ENCODE measurements at regions not wholly inside any gene's neighbourhood (a gene's known extent, or its start where the extent isn't known, plus 50 kb on each side); places are given as distances from the start of the nearest gene placed in this dataset.
A peak's percentile ranks its signal among the peaks of the same experiment; 100 is the strongest.
"Not testable (repeated sequence)": the region's sequence is repeated elsewhere in the genome, so short reads cannot be mapped to it uniquely, and the experiment has no call there.

DNA sequence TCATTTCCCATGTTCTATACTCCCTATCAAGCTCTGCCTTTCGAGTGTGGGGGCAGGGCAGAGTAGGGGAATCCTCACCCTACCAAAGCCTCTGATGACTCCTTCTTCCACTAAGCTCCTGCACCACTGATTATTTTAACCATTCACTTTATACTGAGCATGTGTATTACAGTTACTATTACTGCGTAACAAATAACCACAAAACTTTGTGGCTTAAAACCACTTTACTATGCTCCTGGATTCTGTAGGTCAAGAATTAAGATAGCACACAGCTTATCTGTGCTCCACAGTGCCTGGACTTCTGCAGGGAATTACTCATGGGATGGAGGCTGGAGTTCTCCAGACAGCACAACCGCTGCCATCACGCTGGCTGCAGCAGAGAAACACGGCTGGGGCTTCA, 117.4 kb upstream of the DNAJC10 start:
- DNase-seq, result no peak

DNA sequence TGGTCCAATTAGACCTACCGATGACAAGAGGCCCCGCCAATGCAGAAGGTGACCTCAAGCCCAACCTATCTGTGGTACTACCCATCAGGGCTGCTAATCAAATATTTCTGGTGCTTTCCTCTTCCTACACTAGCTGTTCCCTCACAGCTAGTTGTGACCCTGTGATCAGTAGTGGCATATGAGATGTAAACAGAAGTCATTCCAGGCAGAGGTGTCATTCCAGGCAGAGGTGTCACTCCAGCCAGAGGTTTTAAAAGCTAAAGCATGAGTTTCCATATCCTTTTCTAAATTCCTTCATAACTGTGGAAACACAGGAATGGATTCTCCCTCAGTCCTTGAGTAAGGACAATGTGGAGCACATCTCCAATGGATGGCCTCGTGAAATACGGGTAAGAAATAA, 110.9 kb upstream of the DNAJC10 start:
- no peak for DNase-seq

DNA sequence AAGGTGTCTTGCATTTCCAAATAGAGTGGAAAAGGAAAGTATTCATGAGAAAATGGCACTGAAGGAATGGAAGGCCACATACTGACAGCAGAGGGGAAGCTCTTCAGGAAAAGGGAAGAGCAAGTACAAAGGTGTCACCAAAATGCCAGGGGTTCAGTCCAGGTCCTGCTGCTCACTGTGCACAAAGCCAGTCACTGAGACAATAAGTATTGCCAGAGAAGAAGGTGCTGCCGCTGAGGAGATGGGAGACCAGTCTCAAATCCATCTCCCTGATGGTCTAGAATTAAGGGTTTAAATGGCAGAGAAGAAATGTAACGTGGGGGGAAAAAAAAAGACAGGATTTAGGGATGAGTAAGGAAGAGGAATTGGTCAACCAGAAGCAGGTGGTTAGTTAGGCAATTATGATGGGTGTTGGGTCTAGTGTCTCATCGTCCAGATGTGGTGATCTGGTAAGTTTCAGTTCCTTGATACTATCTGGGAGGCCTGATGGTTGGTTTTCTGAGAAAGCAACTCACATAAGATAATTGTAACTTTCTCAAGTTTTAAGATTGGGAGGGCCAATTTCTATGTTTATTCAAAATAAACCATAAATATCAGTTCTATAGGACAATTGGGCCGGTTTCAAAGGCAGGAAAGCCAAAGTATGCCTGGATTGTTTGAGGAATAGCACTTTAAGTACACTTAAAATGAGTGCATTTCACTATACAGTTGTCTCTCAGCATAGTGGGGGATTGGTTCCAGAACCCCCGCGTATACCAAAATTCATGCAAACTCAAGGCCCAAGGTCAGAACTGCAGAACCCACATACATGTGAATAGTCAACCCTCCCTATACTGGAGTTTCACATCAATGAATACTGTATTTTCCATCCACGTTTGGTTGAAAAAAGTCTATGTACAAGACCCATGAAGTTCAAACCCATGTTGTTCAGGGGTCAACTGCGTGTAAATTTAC, 109.1 kb upstream of the DNAJC10 start:
- no peak for DNase-seq

DNA sequence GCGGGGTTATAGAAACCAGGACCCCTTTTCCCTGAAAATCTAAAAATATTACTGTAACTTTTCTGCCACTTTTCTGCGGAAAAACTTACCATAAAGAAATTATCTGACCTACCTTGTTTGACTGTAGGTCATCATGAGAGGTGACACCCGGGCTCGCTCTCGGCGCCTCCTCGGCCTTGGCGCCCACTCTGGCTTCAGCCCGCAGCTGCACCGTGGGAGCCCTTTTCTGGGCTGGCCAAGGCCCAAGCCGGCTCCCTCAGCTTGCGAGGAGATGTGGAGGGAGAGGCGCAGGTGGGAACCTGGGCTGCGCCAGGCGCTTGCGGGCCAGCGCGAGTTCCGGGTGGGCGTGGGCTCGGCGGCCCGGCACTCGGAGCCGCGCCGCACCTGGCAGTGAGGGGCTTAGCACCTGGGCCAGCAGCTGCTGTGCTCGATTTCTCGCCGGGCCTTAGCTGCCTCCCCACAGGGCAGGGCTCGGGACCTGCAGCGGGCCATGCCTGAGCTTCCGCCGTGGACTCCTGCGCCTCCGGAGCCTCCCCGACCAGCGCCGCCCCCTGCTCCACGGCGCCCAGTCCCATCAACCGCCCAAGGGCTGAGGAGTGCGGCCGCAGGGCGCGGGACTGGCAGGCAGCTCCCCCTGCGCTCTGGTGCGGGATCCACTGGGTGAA, 107.7 kb upstream of the DNAJC10 start:
- no peak for DNase-seq

DNA sequence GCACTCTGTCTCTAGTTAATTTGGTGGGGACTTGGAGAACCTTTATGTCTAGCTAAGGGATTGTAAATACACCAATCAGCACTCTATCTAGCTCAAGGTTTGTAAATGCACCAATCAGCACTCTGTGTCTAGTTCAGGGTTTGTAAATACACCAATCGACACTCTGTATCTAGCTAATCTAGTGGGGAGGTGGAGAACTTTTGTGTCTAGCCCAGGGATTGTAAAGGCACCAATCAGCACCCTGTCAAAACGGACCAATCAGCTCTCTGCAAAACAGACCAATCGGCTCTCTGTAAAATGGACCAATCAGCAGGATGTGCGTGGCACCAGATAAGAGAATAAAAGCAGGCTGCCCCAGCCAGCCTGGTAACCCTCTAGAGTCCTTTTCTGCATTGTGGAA, 107.1 kb upstream of the DNAJC10 start:
- not testable (repeated sequence) for DNase-seq

DNA sequence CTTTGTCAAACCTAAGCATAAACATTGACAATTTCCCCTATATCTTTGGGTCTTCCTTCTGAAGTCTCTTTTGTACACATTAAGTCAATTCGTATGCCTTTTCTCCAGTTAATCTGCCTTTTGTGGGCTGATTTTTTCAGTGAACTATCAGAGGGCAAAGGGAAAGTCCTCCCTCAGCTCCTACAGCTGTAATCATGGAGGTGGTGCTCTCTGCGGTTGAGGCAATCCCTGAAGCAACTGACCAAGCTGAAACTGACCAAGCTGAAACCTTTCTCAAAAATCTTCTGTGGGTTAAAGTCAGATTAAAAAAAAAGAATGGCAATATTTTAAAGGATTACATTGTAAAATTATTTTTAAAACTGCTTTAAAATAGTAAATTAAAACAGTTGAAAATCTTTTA, 105.8 kb upstream of the DNAJC10 start:
- no peak for DNase-seq

DNA sequence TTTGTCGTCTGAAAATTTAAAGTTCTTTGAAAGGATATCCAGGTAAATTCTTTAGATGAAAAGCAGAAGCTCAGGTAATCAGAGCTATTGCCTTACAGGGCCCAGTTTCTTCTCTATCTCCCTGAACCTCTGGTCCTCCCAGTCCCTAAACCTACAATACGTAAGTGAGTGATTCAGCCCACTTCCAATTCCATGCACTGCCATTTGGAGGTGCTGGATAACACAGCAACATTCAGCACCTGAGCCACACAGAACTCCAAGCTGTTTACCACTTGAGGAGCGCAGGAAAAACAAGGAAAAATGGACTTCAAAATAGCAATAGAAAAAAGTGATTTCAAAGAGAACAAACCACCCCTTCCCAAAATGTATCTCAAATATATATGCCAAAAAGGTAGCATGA, 105.0 kb upstream of the DNAJC10 start:
- no peak for DNase-seq

DNA sequence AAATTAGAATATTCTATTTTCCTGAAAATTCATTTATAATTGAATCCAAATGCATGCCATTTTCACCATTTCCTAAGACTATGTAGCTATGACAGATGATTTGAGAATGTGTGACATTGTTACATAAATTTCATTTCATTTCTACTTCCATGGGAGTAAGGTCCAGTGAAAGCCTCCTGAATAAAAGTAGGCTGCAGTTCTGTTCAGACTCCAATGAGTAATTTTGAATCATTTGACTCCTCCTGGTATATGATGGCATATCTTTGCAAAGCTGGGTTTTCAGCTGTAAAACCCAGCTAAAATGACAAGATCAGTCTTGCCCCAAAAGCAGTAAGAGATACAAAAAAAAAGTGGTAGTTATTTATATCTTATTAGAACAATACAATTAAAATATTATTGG, 101.0 kb upstream of the DNAJC10 start:
- no peak for DNase-seq

DNA sequence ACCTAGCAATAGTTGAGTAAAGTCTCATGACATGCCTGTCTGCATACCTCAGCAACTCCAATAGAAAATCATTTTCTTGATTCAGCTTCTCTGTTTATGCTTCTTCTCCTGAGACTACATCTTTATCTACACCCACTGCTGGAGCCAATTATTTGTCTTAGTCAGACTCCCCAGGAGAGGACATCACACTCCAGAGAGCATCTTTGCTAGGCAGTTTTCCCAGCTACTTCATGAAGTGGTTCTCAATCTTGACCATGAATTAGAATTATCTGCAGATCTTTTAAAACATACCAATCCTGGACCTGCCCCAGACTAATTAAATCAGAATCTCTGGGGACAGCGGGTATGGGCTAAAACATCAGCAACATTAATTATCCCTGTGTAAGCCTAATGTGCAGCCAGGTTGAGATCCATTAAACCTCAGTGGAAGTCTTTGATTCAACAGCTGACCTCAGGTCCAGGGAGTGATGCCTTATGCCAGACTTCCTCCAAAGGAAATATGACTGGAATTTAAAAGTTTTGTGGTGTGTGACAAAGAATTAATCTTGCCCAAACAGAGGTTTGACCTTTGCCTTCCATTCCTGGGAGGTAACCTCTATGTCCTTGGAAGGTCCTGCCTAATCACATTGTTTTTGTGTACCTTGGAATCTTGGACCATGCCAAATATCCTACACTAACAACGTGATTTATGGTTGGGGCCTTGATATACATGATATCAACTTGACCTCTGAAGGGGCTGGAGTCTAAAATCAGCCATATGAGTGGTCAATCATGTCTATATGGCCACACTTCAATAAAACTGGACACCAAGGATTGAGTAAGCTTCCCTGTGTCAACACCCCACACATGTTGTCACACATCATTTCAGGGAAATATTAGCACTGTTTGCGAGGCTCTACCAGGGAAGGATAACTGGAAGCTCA, 99.3 kb upstream of the DNAJC10 start:
- no peak for DNase-seq

DNA sequence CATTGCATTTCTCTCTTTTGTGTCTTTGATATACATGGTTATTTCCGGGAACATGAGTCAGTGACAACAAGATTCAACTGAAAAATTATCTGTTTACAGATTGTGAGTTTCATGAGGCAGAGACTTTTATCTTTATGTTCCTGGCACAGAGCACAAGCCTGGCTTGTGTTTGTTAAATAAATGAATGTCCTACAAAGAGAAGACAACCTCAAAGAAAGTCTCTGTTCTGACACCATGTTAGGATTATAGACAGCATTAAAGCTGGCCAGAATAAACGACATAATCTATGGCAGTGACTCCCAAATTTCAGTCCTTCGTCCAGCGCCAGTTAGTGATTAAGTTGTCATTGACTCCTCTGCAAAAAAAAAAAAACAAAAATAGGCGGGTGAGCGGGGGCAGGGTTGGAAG, 97.4 kb upstream of the DNAJC10 start:
- no peak for DNase-seq

DNA sequence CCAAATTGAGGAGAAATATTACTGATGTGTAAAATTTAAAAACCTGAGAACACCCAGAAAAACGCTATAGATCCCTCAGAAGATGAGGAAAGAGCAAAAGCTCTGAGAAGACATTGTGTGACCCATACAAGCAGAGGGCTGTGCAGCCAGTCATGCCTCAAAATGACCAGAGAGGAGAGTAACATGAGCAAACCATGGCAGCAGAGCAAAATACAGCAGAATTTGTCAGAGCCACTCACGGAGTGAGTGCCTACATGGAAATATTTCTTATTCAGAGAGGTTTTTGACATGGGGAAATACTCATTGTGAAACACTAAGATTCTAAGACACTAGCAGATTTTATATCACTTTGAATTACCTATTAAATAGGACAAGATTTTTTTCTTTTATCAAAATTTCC, 96.8 kb upstream of the DNAJC10 start:
- DNase-seq, result no peak

DNA sequence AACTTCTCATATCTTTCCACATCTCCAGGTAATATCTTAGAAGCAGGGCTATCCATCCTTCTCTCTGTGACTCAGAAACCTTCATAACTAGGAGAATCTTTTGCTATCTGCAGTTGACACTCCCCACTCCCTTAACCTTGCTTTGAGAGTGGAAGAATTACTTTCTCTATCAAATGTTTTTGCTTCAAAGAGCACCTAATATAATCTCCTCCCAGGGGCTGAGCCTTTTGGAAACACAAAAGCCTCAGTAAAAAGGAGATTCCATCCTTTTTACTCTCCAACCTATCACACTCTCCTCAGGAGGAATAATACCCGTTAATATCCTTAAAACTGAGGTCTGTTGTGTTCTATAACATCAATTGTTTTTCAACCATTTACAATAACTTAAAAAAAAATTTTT, 94.9 kb upstream of the DNAJC10 start:
- DNase-seq, result no peak

DNA sequence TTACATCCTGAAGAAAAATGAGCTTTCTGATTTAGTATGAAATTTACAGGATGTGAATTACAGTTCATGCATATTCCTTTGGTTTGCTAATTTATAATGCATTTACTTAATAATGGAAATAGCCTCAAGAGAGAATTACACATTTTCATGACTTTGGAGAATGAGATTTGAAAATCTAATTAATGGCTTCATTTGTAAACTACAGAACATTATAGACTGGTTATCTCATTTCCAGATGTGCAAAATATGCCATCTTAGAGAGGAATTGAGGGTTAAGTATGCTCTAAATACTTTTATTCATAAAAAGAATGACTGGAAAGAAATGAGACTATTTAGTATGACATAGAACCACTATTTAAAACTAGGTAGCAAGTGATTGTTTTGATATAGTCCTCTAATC, 94.2 kb upstream of the DNAJC10 start:
- DNase-seq, result no peak

DNA sequence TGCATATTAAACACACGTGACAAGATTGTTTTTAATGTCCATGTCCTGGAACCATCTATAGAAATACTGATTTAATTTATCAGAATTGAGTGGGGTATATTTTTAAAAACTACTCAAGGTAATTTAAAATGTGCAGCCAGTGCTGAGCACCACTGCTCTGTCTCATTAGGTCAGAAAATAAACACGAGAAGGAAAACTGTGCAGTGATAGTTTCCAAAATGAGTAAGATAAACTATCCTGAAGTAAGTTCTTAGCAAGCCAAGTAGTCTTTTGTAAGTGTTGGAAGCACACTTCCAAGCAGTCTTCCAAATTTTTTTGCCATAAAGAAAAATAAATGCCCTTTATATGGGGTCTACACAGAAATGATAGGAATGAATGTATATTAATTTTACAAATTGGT, 93.8 kb upstream of the DNAJC10 start:
- no peak for DNase-seq

DNA sequence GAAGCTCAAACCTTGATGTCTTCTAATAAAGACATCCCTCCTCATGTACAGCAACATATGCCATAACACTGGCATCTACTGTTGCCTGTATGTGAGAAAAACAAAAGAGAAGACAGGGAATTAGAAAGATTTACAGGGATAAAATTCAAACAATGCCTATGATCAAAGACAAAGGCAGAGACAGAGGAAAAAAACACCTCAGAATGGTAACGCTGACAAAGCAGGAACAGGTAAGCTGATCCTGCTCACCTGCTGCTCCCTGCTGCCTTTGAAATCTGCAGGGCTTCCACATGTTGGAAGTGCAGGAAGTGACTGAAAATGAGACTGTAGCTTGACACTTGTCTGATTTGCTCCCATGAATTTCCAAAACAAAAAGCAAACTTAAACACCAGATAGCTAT, 90.2 kb upstream of the DNAJC10 start:
- no peak for DNase-seq

DNA sequence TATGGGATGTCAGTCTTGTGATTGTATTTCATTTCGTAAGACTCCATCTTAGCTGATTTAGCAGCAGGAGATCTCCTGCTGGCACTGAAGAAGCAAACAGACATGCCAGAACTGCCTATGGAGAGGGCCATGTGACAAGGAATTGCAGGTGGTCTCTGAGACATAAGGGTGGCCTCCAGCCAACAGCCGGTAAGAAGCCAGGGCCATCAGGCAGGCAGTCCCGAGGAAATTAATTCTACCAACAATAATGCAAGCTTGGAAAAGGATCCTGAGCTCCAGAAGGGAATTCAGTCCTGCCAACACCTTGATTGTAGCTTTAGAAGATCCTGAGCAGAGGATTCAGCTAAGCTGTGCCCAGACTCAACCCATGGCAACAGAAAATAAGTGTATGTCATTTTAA, 87.1 kb upstream of the DNAJC10 start:
- no peak for DNase-seq

DNA sequence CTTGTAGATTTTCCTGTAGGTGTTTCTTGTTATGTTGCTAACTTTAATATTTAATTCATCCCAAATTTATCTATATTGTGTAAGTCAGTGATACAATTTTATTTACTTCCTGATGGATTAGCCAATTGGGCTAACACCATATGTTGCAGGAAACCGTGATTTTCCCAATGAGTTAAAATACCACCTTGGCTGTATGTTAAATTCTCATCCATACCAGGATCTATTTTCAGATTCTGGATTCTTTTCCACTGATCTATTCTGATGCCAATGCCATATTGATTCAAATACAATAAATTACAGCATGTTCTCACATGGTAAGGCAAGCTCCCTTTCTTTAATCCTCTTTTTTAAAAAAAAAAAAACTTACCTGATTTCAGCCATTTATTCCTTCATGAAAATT, 85.8 kb upstream of the DNAJC10 start:
- DNase-seq, result no peak

DNA sequence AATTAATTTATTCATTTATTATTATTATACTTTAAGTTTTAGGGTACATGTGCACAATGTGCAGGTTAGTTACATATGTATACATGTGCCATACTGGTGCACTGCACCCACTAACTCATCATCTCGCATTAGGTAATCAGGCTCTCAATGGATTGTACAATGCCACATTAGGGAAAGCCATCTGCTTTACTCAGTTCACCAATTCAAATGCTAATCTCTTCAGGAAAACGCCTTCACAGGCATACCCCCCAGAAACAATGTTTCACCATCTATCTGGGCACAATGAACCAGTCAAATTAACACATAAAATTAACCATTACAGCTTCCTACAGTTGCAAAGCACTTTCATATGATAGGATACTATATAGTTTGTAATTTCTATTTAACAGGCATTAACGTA, 84.8 kb upstream of the DNAJC10 start:
- no peak for DNase-seq

DNA sequence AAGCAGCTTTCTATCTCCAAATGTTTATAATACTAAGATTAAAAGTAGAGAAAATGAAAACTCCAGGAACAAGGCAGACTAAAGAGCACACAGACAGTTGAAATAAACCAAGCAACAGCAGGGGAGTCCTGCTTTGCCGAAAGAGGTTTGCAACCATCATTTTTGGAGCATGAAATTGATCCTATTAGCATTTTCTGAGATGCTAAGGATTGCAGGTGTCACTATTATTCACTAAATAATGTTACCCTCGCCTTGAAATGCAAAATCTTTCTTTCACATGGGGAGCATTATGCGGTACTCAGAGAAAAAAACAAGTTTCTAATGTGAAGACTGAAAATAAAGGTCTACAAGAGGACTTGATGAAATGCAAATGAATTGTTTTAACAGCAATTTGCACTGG, 81.7 kb upstream of the DNAJC10 start:
- DNase-seq, result no peak

DNA sequence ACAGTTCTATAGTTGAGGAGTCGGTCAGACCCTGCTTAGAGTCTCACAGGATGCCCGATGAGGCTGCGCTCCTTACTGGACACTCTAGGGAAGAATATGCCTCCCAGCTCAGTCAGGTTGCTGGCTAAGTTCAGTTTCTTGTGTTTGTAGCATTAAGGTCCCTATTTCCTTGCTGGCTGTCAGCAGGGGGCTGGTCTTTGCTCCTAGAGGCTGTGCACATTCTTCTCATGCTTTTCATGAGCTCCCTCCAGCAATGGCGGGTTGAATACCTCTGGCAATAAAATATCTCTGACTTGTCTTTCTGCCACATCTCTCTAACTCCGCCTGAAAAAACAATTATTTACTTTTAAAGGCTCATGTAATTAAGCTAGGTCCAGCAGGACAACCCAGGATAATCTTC, 79.4 kb upstream of the DNAJC10 start:
- DNase-seq, result no peak

DNA sequence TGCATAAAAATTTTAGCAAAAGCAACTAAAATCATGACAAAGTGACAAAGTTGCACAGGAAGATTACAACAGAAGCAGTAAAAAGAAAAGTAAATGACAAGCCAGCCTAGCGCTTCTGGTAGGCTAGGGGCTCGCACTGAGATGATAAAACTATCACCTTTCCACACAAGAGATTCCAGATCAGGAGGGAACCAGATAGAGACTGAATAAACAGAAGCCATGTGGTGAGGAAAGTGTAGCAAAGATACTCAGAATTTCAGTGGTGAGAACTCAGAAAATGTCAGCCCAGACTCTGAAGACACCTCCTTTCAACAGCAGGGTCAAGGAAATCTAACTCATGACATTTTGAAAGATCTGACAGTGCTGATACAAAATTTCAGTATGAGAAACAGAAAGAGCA, 77.4 kb upstream of the DNAJC10 start:
- no peak for DNase-seq

DNA sequence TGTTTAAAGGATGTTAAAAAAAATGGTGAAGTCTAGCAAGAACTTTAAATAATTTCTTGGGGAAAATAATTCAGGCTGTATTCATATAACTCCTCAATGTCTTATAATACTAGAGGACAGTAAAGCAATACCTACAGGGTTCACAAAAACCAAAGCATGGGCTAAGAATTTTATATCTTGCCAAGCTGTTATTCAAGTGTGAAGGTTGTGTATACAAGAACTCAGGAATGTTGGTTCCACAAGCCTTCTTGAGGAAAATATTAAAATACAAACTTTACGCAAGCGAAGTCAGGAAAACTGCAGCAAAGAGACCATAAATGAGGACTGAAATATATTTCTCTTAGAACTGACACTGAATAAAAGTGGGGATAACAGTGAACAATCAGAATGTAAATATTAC, 76.1 kb upstream of the DNAJC10 start:
- DNase-seq, result no peak

DNA sequence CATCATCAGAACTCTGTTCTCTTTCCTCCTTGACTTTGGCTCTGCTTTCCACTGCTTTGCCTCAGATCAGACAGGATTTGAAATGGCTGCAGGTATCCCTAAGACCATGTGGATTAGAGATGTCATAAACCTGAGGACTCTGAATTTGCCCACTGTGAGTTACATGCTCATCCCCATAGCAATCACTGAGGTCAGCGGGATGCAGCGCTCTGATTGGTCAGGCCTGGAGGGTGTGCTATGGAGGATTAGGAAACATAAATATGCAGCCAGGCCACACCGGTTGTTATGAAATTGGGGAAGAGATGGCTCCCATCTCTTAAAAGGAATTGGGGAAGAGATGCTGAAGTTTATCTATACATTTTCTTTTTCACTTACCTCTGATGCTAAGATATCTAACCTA, 73.7 kb upstream of the DNAJC10 start:
- DNase-seq, result peak; percentile 19 to 22

All from stimulated activated CD4-positive, alpha-beta T cell treated with anti-CD3 and anti-CD28 coated beads, Interleukin-2, amount 100 ng/mL, for 24 hours (primary cell).